MM.1S (cell line): ENCODE measurements at regions not wholly inside any gene's neighbourhood (a gene's known extent, or its start where the extent isn't known, plus 50 kb on each side); places are given as distances from the start of the nearest gene placed in this dataset.

Source experiments
- CTCF ChIP-seq: fragments of 300-600 bp; sonication (generic); IDR thresholded peaks from 2 replicates; pipeline ENCODE4 v1.5.1; 2016; ENCODE audit warnings: antibody characterized with exemption, low read length, mixed read lengths
- EZH2 ChIP-seq: fragments of 300-600 bp; sonication (generic); optimal IDR thresholded peaks from 2 replicates; pipeline ENCODE3; 2017; ENCODE audit warnings: low read depth, mild to moderate bottlenecking, antibody characterized with exemption, low read length, mixed read lengths
- EZH2phosphoT487 ChIP-seq: fragments of 300-600 bp; sonication (generic); IDR thresholded peaks from 2 replicates; pipeline ENCODE4 v1.6.1; 2018; ENCODE audit warnings: antibody characterized with exemption, low read length

- no peak for TF ChIP-seq CTCF
- TF ChIP-seq EZH2: no peak
- TF ChIP-seq EZH2phosphoT487: no peak
These were observed 141.6 kb downstream of the HINT1 start for GRCh38 chr5:131023498-131023865.
